ENCODE measurements at regions not wholly inside any gene's neighbourhood (a gene's known extent, or its start where the extent isn't known, plus 50 kb on each side); places are given as distances from the start of the nearest gene placed in this dataset.
"Not testable (repeated sequence)": the region's sequence is repeated elsewhere in the genome, so short reads cannot be mapped to it uniquely, and the experiment has no call there.

DNA sequence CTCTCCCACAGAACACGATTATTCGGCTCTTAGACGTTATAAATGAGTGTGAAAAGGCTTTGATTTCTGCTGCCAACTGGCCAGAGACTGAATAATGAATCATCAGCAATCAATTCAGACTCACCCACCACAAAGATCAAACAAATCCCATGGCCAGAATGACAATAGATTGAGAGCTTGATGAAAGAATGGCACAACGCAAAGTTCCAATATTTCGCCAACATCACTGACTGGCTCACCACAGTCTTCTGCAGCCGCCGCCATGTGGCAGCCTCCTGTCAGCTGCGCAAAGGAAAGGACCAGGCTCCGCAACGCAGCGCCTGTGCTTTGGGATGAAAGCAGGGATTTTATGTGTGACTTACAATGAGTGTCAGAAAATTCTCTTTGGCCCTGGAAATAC lies 104.4 kb upstream of the SOX11 start:
- DNase-seq: no peak

DNA sequence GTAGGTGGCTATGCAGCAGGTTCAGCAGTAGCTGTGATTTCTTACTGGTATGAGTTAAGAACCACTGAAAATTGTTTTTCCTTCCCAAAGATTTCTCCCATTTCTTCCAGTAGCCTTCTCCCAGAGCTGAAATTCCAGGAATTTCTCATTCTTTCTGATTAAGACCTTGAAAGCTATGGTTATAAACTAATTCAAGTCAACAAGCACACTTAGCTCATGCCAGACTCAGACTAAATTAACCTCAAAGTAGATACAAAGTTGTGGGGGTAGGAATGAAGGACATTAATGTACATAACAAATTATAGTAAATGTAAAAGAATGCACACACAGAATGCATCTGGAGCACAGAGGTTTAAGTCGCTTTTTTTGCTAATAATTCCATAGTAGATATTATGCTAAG lies 103.6 kb upstream of the SOX11 start:
- no peak for DNase-seq

DNA sequence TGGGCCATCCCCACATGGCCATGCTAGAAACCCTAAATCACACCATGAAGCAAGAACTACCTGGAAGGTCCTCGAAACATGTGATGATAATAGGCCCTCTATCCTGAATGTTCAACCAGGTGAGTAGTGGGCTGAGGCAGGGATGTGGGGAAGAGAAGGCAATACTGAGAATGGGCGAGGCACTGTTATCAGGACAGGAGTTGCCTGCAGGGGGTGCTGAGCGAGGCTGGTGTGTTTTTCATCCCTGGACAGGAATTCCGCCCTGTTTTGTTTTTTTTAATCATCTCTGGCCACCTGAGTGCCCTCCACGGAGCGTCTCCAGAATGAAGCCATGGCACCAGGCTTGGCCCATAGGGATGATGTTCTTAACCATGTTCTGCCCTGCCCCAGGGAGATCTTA lies 103.0 kb upstream of the SOX11 start:
- DNase-seq: no peak

DNA sequence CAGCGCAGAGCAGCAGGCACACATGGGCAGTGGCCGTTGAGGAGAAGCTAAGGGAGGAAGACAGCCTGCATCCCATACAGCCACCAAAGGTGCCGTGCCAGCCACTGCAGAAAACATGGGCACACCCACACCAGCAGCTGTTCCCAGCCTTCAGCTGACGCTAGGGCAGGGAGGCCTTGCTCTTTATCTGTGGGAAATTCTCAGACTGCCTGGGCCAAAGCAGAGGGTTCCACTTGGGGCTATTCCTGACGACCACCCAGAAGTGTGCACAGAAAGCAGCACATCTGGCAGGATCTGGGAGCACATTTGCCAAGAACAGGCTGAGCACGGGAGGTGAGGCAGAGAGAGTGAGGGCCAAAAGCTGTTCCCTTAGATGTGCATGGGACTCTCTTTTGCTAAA lies 101.3 kb upstream of the SOX11 start:
- DNase-seq: no peak

DNA sequence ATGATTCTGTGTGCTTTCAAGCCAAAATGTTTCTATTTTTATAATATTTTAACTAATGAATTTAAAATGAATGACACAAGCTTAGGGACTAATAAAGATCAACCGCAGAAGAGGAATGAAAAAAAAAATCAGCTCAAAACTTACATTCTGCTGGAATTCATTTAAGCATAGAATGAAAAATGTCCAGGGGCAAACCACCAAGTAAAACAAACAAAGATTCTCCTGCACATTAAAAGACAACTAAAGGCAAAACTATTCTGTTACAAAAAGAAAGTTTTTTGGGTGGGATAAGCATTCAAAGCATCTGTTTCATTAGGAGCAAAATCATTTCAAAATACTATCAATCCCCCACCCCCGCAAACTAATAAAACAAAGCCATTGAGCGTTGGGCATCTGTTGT lies 99.3 kb upstream of the SOX11 start:
- DNase-seq: no peak

DNA sequence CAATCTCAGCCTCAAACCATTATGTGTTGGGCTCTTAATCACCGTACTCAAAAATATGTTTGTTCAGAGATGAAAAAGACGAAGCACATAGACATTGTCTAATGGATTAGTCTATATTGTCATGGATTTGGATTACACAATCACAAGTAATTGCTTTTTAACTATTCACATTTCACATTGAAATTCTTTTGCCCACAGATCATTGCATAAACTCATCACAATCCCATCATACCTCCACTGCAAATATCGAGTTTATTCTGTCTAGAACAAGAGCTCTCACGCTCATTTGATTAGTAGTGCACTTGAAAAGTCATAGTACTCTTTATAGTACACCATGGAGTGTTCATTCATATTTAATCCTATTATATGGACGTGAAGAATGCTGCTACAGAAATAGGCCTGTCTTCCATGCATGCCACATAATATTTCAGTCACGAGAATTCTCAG lies 97.9 kb upstream of the SOX11 start:
- DNase-seq: no peak

DNA sequence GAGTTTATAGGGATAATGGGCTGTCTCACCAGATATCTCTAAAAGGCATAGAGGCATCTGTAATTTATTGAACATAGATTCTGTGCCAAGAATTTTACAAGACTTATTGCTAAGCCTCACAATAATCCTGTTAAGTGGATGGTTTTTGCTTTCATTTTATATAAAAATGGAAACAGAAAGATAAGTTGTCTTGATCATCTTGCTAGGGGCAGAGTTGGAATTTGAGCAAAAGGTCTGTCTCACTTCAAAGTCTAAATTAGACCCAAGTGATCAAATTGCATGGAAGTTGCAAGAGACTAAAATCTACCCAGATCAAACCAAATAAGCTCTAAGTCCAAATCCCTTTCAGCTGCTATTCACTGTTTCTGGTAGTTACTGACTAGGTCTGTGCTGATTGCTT lies 95.3 kb upstream of the SOX11 start:
- peak; percentile 7 for DNase-seq

DNA sequence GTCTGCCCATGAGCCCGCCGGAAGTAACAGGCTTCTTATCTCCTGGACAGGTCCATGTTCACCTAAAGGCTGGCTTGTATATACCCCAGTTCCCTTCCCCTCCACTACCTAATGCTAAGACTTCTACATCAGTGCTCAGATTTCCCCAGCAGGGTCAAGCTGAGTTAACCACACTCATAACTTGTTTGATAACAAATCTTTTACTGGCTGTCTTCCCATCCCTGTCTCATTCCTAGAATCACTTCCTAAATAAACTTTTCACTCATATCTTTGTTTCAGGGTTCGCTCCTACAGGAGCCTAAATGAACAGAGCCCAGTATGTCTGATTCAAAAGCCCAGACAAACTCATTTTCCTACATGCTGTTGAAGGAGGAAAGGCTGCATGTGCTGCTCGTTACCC lies 94.0 kb upstream of the SOX11 start:
- DNase-seq: no peak

DNA sequence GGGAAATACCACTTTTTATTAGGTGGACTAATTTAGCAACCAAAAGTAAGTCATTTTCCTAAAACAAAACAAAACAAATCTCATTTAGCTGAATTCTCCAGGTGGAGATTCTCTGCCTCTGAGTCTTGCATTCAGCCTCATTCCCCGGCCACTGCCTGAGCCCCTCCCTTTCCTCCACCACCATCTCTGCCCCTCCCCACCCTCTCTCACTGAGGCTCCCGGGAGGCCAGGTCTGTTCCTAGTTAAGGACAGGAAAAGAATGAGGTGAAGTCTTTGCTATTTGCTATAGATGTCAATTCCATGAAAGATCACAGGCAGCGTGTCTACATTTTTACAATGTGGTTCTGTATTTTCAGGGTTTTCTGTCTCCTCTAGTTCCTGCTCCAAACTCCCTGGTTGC lies 83.0 kb upstream of the SOX11 start:
- peak; percentile 10 for DNase-seq

DNA sequence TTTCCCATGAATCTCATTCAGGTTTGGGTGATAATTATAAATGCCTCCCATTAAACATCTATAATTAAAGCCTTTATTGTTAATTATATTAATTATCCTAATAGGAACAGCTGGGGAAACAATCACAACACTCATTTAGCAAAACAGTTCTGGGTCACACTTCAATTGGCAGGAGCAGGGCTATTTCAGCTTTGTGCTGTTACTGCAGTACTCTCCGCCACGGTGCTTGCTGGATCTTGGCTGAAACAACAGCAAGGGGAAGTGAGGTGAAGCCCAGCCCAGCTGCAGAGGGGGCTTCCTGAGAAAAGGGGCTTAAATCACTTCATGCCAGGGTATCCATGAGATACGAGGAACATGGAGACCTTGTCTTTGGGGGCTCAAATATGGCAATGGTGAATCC lies 79.5 kb upstream of the SOX11 start:
- no peak for DNase-seq

DNA sequence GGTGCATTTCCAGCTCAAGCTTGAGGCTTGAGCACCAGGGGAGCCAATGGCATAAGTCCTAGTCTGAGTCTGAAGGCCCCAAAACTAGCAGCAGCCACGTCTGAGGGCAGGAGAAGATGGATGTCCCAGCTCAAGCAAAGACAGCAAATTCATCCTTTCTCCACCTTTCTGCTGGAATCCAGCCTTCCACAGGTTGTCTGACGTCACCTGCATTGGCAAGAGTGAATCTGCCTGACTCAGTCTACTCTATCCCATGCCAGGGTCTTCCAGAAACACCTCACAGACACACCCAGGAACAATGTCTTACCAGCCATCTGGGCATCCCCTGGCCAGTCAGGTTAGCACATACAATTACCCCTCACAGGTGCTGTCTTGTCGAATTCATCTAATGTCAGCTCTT lies 76.2 kb upstream of the SOX11 start:
- no peak for DNase-seq

DNA sequence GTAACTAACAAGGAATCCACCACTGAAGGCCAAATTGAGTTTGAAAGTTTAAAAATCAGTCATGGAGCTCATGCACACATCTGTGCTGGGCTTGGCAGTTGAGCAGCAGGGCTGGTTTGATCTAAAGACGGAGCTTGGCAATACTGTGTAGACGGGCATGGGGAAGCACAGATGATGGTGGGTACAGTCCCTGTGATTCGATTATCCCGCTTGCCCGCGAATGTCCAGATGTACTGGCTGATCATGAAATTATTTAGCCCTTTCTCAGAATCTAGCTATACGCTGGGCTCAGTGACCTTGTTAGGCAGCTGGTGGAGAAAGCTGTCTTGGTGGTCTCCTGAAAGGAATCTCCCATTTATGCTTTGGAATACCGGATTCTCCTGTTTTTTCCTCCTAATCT lies 74.8 kb upstream of the SOX11 start:
- DNase-seq: no peak

DNA sequence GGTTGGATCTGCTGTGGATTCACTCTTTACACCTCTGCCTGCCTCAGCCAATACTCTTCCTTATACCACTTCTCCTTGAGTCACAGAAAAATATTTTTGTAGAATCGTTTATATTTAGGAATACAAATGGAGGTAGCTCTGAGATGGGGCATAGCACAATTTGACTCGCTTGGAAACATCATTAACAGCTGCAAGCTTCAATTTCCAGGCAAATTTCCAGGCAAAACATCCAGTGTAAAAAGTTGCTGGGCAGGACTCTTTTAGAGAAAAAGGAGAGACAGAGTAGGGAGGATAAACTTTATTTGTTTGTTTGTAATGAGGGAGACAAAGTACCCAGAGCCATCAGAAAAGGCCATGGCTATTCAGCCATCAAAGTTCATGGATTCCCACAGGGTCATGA lies 74.4 kb upstream of the SOX11 start:
- DNase-seq: no peak

DNA sequence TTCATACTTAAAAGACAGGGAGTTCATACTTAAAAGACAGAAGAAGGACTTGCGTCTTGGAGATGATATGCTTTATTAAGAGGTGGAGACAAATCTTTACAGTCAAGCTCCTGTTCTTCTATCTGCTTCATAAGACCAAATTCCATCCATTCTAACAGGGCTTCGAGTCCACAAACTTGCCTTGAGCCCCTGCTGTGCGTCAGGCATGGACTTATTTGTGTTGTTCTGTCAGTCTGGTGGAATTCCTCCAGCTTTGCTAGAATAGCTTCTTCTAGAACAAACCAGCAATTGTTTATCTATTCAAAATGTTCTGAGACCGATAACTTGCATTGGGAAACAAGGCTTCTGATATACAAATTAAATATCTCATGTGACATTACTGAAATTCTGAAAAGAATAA lies 73.9 kb upstream of the SOX11 start:
- DNase-seq: no peak

DNA sequence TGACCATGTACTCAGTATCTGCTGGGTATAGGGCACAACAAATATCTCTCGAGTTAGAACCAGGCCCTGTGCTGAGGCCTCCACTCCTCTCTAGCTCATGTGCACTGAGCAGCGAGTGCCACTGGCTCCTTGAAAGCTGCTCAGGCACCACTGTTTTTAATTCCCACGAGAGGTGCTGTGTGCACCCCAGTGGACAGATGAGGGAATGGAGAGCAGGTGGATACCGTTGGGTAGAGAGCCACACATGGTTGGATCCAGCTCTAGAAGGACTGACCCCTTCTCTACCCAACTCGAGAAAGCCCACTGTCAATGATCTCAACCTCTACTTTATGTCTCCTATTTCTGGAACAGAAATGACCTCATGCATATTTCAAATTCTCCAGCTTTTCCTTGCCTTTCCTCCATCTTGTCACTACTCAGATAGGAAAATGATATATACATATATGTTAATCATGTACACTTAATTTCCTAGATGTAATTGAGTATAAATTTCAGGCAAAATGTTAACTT lies 66.6 kb upstream of the SOX11 start:
- peak; percentile 32 for DNase-seq

DNA sequence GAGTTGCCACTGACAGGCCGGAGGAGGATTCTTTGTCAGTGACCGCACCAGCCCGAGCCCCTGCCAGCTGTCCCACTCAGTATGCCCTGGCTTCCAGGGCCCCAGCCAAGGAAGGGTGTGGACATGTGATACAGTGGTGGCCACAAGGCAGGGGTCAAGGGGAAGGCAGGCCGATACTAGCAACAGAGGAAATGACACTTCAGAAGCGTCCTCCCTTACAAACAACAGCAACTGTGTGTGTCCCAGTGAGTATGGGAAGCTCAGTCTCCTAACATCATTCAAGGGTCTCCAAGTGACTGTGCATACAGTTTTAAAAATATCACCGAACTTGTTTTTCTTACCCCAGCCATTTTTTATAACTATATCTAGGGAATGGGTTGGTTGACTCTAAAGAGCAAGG lies 63.7 kb upstream of the SOX11 start:
- DNase-seq: not testable (repeated sequence)

DNA sequence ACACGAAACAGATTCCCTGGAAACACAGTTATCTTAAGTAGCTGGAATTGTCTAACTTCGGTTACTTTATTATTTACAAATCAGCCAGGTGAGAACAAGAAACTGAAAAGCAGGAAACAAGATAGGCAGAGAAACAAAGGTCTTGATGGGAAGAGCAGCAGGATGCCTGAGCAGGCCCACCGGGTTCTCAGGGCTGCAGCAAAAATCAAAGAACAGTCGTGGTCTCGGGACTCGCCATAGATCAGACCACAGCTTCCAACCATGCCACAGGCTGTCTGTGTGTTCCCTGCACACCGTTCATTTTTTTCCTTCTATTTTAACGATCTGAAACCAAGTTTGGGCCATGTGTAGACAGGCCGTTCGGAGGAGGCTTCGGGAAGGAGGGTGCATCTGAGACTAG lies 62.7 kb upstream of the SOX11 start:
- DNase-seq: not testable (repeated sequence)

DNA sequence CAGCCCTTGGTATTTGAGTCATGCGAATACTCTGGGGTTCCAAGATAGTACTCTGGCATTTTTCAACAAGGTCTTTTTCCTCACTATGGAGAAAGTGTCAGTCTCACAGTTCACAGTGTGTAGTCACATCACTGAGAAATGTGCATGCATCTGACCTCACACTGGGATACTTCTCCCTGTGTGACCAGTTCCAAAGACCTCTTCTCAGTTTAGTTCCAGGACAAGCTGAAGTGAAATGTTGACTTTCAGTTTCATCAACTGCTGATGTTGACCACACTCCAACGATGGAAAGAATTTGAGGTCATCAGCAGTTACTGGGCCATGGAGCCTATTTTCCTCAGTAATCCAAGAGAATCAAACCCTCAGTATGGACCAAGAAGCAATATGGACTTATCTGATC lies 55.1 kb upstream of the SOX11 start:
- not testable (repeated sequence) for DNase-seq

All from NCI-H82 (cell line).